Caco-2 (cell line): ENCODE measurements at regions not wholly inside any gene's neighbourhood (a gene's known extent, or its start where the extent isn't known, plus 50 kb on each side); places are given as distances from the start of the nearest gene placed in this dataset.

ENCODE experiments used
- BruUV-seq: library from RNA; stranded (reverse); fragments of 400-500 nt; replicated peaks from 2 replicates; lab custom pipeline; 2021; lab: Mats Ljungman, UMichigan
- CTCF ChIA-PET: fragments of 300-600 bp; sonication (Branson Sonifier 250); formaldehyde crosslinking; loops from one replicate; lab custom pipeline; 2022; ENCODE audit warnings: antibody characterized with exemption; lab: Charles Lee
- POLR2A ChIA-PET: fragments of 300-600 bp; sonication (Branson Sonifier 250); formaldehyde crosslinking; loops from one replicate; lab custom pipeline; 2022; ENCODE audit warnings: antibody characterized with exemption; lab: Charles Lee
- DNase-seq, 2 experiments: peaks; one replicate each; pipeline versions ENCODE4 v3.0.0 to v3.0.0-alpha.2; 2020 to 2022
- H3K27me3 ChIP-seq: replicated peaks from 2 replicates; pipeline ENCODE4 v1.6.0; 2011; ENCODE audit warnings: low read length; ENCODE audit not compliant: control insufficient read depth, insufficient read depth
- H3K36me3 ChIP-seq: 2 replicates; pipeline ENCODE4 v1.5.1; 2011; ENCODE audit warnings: low read length; ENCODE audit not compliant: control insufficient read depth, insufficient read depth
- H3K4me1 ChIP-seq: fragments of 250-450 bp; sonication (Bioruptor Pico); 2 replicates; pipeline ENCODE4 v1.5.1; 2020; ENCODE audit warnings: mild to moderate bottlenecking
- H3K4me3 ChIP-seq: 2 replicates; pipeline ENCODE4 v1.5.1; 2011; ENCODE audit warnings: low read depth, mild to moderate bottlenecking, control low read depth, low read length
- H3K9me3 ChIP-seq: fragments of 250-450 bp; sonication (Bioruptor Pico); 2 replicates; pipeline ENCODE4 v1.5.1; 2020; ENCODE audit warnings: mild to moderate bottlenecking, moderate library complexity
- H3K27ac Mint-ChIP-seq: one replicate; pipeline ENCODE4 v1.8.0; 2022; ENCODE audit warnings: mixed read lengths; ENCODE audit not compliant: unreplicated experiment
- H3K27me3 Mint-ChIP-seq: one replicate; pipeline ENCODE4 v1.8.0; 2022; ENCODE audit warnings: mixed read lengths; ENCODE audit not compliant: insufficient read depth, unreplicated experiment
- H3K36me3 Mint-ChIP-seq: one replicate; pipeline ENCODE4 v1.8.0; 2022; ENCODE audit warnings: mild to moderate bottlenecking, mixed read lengths; ENCODE audit not compliant: insufficient read depth, unreplicated experiment
- H3K4me1 Mint-ChIP-seq: one replicate; pipeline ENCODE4 v1.8.0; 2022; ENCODE audit warnings: low read depth, mixed read lengths; ENCODE audit not compliant: unreplicated experiment
- H3K4me3 Mint-ChIP-seq: one replicate; pipeline ENCODE4 v1.8.0; 2022; ENCODE audit warnings: mild to moderate bottlenecking, moderate library complexity, mixed read lengths; ENCODE audit not compliant: unreplicated experiment
- H3K9me3 Mint-ChIP-seq: one replicate; pipeline ENCODE4 v1.8.0; 2022; ENCODE audit warnings: mixed read lengths; ENCODE audit not compliant: unreplicated experiment
- intact Hi-C: fragments of 100-400 bp; cut with micrococcal nuclease; formaldehyde crosslinking; loops from one replicate; pipeline ENCODE4 v1.10.0; 2022; ENCODE audit not compliant: unreplicated experiment
- TF ChIP-seq, protein P1 (sequence below), 2 experiments: fragments of 200-600 bp in 1 of 2; IDR thresholded peaks; 1 replicate in 1 of 2; 2 replicates in 1 of 2; pipeline versions ENCODE4 v1.5.1 to v1.8.0; 2011 to 2022; ENCODE audit warnings: antibody characterized with exemption in 1 of 2, control low read depth in 1 of 2, inconsistent platforms in 1 of 2, low read depth in 1 of 2, low read length in 1 of 2, mild to moderate bottlenecking in 1 of 2, moderate library complexity in 1 of 2; ENCODE audit not compliant: insufficient read depth in 1 of 2, severe bottlenecking in 1 of 2, unreplicated experiment in 1 of 2

DNA sequence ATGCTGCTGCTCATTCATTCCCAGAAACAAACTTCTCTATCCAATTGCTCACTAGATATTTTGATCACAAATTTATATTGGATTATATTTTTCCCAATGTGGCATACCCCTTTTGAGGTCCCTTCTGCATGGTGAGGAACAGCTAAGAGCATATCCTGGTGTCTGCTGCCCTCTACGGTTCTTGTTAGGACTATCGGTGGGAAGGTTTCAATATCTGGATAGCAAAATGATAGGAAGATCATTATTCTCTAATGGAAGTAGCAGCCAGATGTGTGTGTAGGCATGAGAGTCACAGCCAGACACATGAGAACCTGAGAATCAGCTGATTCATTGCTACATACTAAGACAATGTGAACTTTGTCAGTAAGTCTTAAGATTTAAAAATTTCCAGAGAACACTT, 1422.4 kb upstream of the MIR17HG start:
- intact Hi-C loops = loop anchor here (1.0 to 10.0 kb wide), 4 partner anchors 190 to 858 kb away; no protein-coding TSS in a partner anchor
- no peaks in the 10 kb centered on the region for H3K9me3 Mint-ChIP-seq
- no peak overlapping the region for H3K4me3 ChIP-seq
- no peaks in the 10 kb centered on the region for H3K27me3 Mint-ChIP-seq
- peaks cover under 1% of the 10 kb centered on the region; the same call in 1 of the 2 replicates for H3K4me1 ChIP-seq
- ChIA-PET POLR2A (no interaction called here), CTCF (interaction anchor here (0.8 kb wide), 1 partner anchor 229 kb away, joined by 4 read pairs; no protein-coding TSS in a partner anchor)
- H3K36me3 Mint-ChIP-seq = no peaks in the 10 kb centered on the region
- TF ChIP-seq, protein P1, sequence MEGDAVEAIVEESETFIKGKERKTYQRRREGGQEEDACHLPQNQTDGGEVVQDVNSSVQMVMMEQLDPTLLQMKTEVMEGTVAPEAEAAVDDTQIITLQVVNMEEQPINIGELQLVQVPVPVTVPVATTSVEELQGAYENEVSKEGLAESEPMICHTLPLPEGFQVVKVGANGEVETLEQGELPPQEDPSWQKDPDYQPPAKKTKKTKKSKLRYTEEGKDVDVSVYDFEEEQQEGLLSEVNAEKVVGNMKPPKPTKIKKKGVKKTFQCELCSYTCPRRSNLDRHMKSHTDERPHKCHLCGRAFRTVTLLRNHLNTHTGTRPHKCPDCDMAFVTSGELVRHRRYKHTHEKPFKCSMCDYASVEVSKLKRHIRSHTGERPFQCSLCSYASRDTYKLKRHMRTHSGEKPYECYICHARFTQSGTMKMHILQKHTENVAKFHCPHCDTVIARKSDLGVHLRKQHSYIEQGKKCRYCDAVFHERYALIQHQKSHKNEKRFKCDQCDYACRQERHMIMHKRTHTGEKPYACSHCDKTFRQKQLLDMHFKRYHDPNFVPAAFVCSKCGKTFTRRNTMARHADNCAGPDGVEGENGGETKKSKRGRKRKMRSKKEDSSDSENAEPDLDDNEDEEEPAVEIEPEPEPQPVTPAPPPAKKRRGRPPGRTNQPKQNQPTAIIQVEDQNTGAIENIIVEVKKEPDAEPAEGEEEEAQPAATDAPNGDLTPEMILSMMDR (IDR thresholded peaks at IDR 0.05; ENCODE audit: insufficient read depth in 1 of 2, low read depth in 1 of 2, low read length in 1 of 2, severe bottlenecking in 1 of 2, unreplicated experiment in 1 of 2) = peak; percentile 48 to 71
- no peak overlapping the region for H3K27ac Mint-ChIP-seq
- no peaks in the 10 kb centered on the region for H3K9me3 ChIP-seq
- no peak overlapping the region for H3K4me3 Mint-ChIP-seq
- peak in 1 of 2 experiments; percentile 43 for DNase-seq
- H3K36me3 ChIP-seq = no peaks in the 10 kb centered on the region
- H3K4me1 Mint-ChIP-seq = no peaks in the 10 kb centered on the region
- H3K27me3 ChIP-seq = no peaks in the 10 kb centered on the region
- BruUV-seq = no TSS peak

DNA sequence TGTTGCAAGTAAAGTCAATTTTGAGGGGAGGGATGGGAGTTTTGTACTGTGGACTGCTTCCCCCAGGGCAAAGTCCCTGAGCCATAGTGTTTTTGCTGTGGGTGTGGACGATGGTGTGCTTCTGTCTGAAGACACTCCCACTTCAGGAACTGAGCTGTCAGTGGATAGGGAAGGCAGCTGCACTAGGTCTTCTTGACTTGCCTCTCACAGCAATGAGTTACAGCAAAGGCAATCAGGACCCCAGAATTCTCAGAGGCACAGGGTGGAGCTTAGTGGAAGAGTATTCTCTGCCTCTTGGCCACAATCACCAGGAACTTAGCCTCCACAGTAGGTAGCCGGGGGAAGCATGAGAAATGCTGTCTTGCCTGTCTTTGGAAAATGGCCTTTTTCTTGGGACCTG, 1416.6 kb upstream of the MIR17HG start:
- no peaks in the 10 kb centered on the region for H3K27me3 Mint-ChIP-seq
- CTCF ChIA-PET = no interaction called here
- H3K9me3 Mint-ChIP-seq = no peaks in the 10 kb centered on the region
- peaks cover 9% of the 10 kb centered on the region for H3K4me1 Mint-ChIP-seq
- H3K27ac Mint-ChIP-seq = no peak overlapping the region
- H3K9me3 ChIP-seq = no peaks in the 10 kb centered on the region
- H3K27me3 ChIP-seq = no peaks in the 10 kb centered on the region
- H3K36me3 Mint-ChIP-seq = no peaks in the 10 kb centered on the region
- H3K4me3 Mint-ChIP-seq = peak overlapping the region; percentile 42
- H3K36me3 ChIP-seq = no peaks in the 10 kb centered on the region
- TF ChIP-seq, protein P1 (IDR thresholded peaks at IDR 0.05; ENCODE audit: insufficient read depth in 1 of 2, low read depth in 1 of 2, low read length in 1 of 2, severe bottlenecking in 1 of 2, unreplicated experiment in 1 of 2) = no peak
- POLR2A ChIA-PET = no interaction called here
- peak; percentile 25 to 43 for DNase-seq
- BruUV-seq = no TSS peak
- peaks cover 11% of the 10 kb centered on the region; the same call in 1 of the 2 replicates for H3K4me1 ChIP-seq
- H3K4me3 ChIP-seq = no peak overlapping the region
- intact Hi-C loops = loop anchor here (1.0 kb wide), 1 partner anchor 937 kb away; no protein-coding TSS in a partner anchor

- no TSS peak for BruUV-seq
- TF ChIP-seq, protein P1 (IDR thresholded peaks at IDR 0.05; ENCODE audit: insufficient read depth in 1 of 2, low read depth in 1 of 2, low read length in 1 of 2, severe bottlenecking in 1 of 2, unreplicated experiment in 1 of 2) = no peak
- Mint-ChIP-seq H3K27ac (no peak overlapping the region), H3K4me1 (peaks cover 9% of the 10 kb centered on the region), H3K27me3 (no peaks in the 10 kb centered on the region), H3K36me3 (no peaks in the 10 kb centered on the region), H3K9me3 (no peaks in the 10 kb centered on the region), H3K4me3 (no peak overlapping the region)
- ChIA-PET CTCF (no interaction called here), POLR2A (no interaction called here)
- no peaks in the 10 kb centered on the region for H3K36me3 ChIP-seq
- H3K9me3 ChIP-seq = no peaks in the 10 kb centered on the region
- no peak overlapping the region for H3K4me3 ChIP-seq
- DNase-seq = no peak
- intact Hi-C loops = no loop called here
- H3K4me1 ChIP-seq = peaks cover 11% of the 10 kb centered on the region; the same call in 1 of the 2 replicates
- H3K27me3 ChIP-seq = no peaks in the 10 kb centered on the region
Measured at GRCh38 chr13:89932902-89933301, 1414.6 kb upstream of the MIR17HG start.
